Central memory CD4-positive, alpha-beta T cell (primary cell): ENCODE measurements at regions not wholly inside any gene's neighbourhood (a gene's known extent, or its start where the extent isn't known, plus 50 kb on each side); places are given as distances from the start of the nearest gene placed in this dataset.

Source experiments
- DNase-seq: peaks from one replicate; pipeline ENCODE4 v3.0.0; 2022

- DNase-seq: no peak
Observed at GRCh38 chr21:35326677-35327076, 277.6 kb upstream of the RUNX1 start.

- DNase-seq: no peak
Observed at GRCh38 chr21:35325953-35326352, 276.9 kb upstream of the RUNX1 start.

- DNase-seq: no peak
Observed at GRCh38 chr21:35324372-35325220, 275.5 kb upstream of the RUNX1 start.

GRCh38 chr21:35323947-35324346 lies 274.8 kb upstream of the RUNX1 start:
- no peak for DNase-seq

- no peak for DNase-seq
Observed at GRCh38 chr21:35321322-35322200, 272.5 kb upstream of the RUNX1 start.

GRCh38 chr21:35319684-35320283 lies 270.7 kb upstream of the RUNX1 start:
- DNase-seq: no peak

- DNase-seq: no peak
Observed at GRCh38 chr21:35316933-35317332, 267.8 kb upstream of the RUNX1 start.

- DNase-seq: no peak
Observed at GRCh38 chr21:35316456-35316855, 267.4 kb upstream of the RUNX1 start.

GRCh38 chr21:35314857-35315582 lies 265.9 kb upstream of the RUNX1 start:
- no peak for DNase-seq

- DNase-seq: no peak
Observed at GRCh38 chr21:35311985-35312384, 262.9 kb upstream of the RUNX1 start.

GRCh38 chr21:35309316-35309715 lies 260.2 kb upstream of the RUNX1 start:
- DNase-seq: no peak

- DNase-seq: no peak
Observed at GRCh38 chr21:35303085-35303484, 254.0 kb upstream of the RUNX1 start.

GRCh38 chr21:35298757-35299156 lies 249.7 kb upstream of the RUNX1 start:
- DNase-seq: no peak

GRCh38 chr21:35297665-35298064 lies 248.6 kb upstream of the RUNX1 start:
- DNase-seq: no peak

GRCh38 chr21:35294231-35294898 lies 245.3 kb upstream of the RUNX1 start:
- DNase-seq: no peak

- DNase-seq: no peak
Observed at GRCh38 chr21:35291973-35292627, 243.0 kb upstream of the RUNX1 start.

GRCh38 chr21:35291034-35291433 lies 241.9 kb upstream of the RUNX1 start:
- no peak for DNase-seq

- no peak for DNase-seq
Observed at GRCh38 chr21:35288238-35288637, 239.1 kb upstream of the RUNX1 start.

- no peak for DNase-seq
Observed at GRCh38 chr21:35284199-35284598, 235.1 kb upstream of the RUNX1 start.

- DNase-seq: no peak
Observed at GRCh38 chr21:35282944-35283343, 233.8 kb upstream of the RUNX1 start.

GRCh38 chr21:35281956-35282355 lies 232.9 kb upstream of the RUNX1 start:
- DNase-seq: no peak

- no peak for DNase-seq
Observed at GRCh38 chr21:35280231-35280630, 231.1 kb upstream of the RUNX1 start.
